Activated naive CD8-positive, alpha-beta T cell treated with anti-CD3 and anti-CD28 coated beads for 36 hours (primary cell): ENCODE measurements at regions not wholly inside any gene's neighbourhood (a gene's known extent, or its start where the extent isn't known, plus 50 kb on each side); places are given as distances from the start of the nearest gene placed in this dataset.

ENCODE experiments used
- DNase-seq: peaks from one replicate; pipeline ENCODE4 v3.0.0; 2021
- H3K27ac Mint-ChIP-seq: one replicate; pipeline ENCODE4 v1.8.0; 2022; ENCODE audit warnings: mild to moderate bottlenecking, moderate library complexity, mixed read lengths
- H3K27me3 Mint-ChIP-seq: one replicate; pipeline ENCODE4 v1.8.0; 2022; ENCODE audit warnings: mild to moderate bottlenecking, mixed read lengths
- H3K36me3 Mint-ChIP-seq: one replicate; pipeline ENCODE4 v1.8.0; 2021; ENCODE audit warnings: mild to moderate bottlenecking, mixed read lengths
- H3K4me1 Mint-ChIP-seq: one replicate; pipeline ENCODE4 v1.8.0; 2021; ENCODE audit warnings: mixed read lengths
- H3K4me3 Mint-ChIP-seq: one replicate; pipeline ENCODE4 v1.8.0; 2022; ENCODE audit warnings: mild to moderate bottlenecking, moderate library complexity, mixed read lengths
- H3K9me3 Mint-ChIP-seq: one replicate; pipeline ENCODE4 v1.8.0; 2022; ENCODE audit warnings: mixed read lengths

- Mint-ChIP-seq H3K4me3 (no peak overlapping the region), H3K27ac (no peak overlapping the region), H3K27me3 (no peaks in the 10 kb centered on the region), H3K4me1 (no peaks in the 10 kb centered on the region), H3K36me3 (no peaks in the 10 kb centered on the region), H3K9me3 (peaks cover 2% of the 10 kb centered on the region)
- DNase-seq: no peak
These were observed 335.4 kb upstream of the PFKP start for GRCh38 chr10:2731940-2732339.

GRCh38 chr10:2729197-2729596 is 338.2 kb upstream of the PFKP start:
- no peak for DNase-seq
- no peak overlapping the region for H3K27ac Mint-ChIP-seq
- no peak overlapping the region for H3K4me3 Mint-ChIP-seq
- no peaks in the 10 kb centered on the region for H3K27me3 Mint-ChIP-seq
- H3K4me1 Mint-ChIP-seq: no peaks in the 10 kb centered on the region
- H3K9me3 Mint-ChIP-seq: peaks cover 2% of the 10 kb centered on the region
- no peaks in the 10 kb centered on the region for H3K36me3 Mint-ChIP-seq

- no peak for DNase-seq
- Mint-ChIP-seq H3K4me1 (no peaks in the 10 kb centered on the region), H3K27ac (no peak overlapping the region), H3K36me3 (no peaks in the 10 kb centered on the region), H3K4me3 (no peak overlapping the region), H3K9me3 (peaks cover 2% of the 10 kb centered on the region), H3K27me3 (no peaks in the 10 kb centered on the region)
These were observed 339.3 kb upstream of the PFKP start for GRCh38 chr10:2728087-2728486.

- H3K27ac Mint-ChIP-seq: no peak overlapping the region
- H3K36me3 Mint-ChIP-seq: no peaks in the 10 kb centered on the region
- no peak for DNase-seq
- no peaks in the 10 kb centered on the region for H3K4me1 Mint-ChIP-seq
- no peaks in the 10 kb centered on the region for H3K9me3 Mint-ChIP-seq
- no peak overlapping the region for H3K4me3 Mint-ChIP-seq
- H3K27me3 Mint-ChIP-seq: no peaks in the 10 kb centered on the region
These were observed 350.8 kb upstream of the PFKP start for GRCh38 chr10:2716596-2716995.

DNA sequence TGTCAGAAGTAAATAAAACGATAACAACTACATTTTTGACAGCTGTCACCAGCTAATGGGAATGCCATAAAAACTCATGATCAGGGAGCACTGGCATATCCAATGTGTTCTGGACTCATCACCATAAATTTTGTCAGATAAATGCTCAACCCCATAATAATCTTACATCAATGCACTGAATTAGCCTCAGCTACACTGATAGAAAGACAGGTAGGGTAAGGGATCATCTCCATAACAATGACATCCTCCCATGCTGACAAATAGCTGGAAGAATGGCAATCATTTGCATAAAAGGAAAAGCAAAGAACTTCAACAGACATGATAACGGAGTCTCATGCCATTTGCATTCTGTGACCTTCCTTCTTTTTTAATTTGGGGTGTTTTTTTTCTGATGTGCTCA is 352.8 kb upstream of the PFKP start:
- peaks cover 5% of the 10 kb centered on the region for H3K27me3 Mint-ChIP-seq
- DNase-seq: no peak
- no peak overlapping the region for H3K4me3 Mint-ChIP-seq
- H3K4me1 Mint-ChIP-seq: no peaks in the 10 kb centered on the region
- H3K36me3 Mint-ChIP-seq: no peaks in the 10 kb centered on the region
- peaks cover 4% of the 10 kb centered on the region for H3K9me3 Mint-ChIP-seq
- H3K27ac Mint-ChIP-seq: no peak overlapping the region

- H3K36me3 Mint-ChIP-seq: no peaks in the 10 kb centered on the region
- no peaks in the 10 kb centered on the region for H3K4me1 Mint-ChIP-seq
- no peaks in the 10 kb centered on the region for H3K27me3 Mint-ChIP-seq
- peaks cover 2% of the 10 kb centered on the region for H3K9me3 Mint-ChIP-seq
- no peak overlapping the region for H3K27ac Mint-ChIP-seq
- H3K4me3 Mint-ChIP-seq: no peak overlapping the region
- no peak for DNase-seq
These were observed 363.4 kb upstream of the PFKP start for GRCh38 chr10:2703953-2704352.

GRCh38 chr10:2701802-2702201 is 365.5 kb upstream of the PFKP start:
- DNase-seq: no peak
- no peaks in the 10 kb centered on the region for H3K9me3 Mint-ChIP-seq
- peaks cover 3% of the 10 kb centered on the region for H3K27me3 Mint-ChIP-seq
- no peaks in the 10 kb centered on the region for H3K36me3 Mint-ChIP-seq
- no peaks in the 10 kb centered on the region for H3K4me1 Mint-ChIP-seq
- H3K27ac Mint-ChIP-seq: no peak overlapping the region
- H3K4me3 Mint-ChIP-seq: no peak overlapping the region

GRCh38 chr10:2700626-2701305 is 366.6 kb upstream of the PFKP start:
- no peak overlapping the region for H3K27ac Mint-ChIP-seq
- no peak for DNase-seq
- no peaks in the 10 kb centered on the region for H3K36me3 Mint-ChIP-seq
- peaks cover 3% of the 10 kb centered on the region for H3K27me3 Mint-ChIP-seq
- H3K4me1 Mint-ChIP-seq: no peaks in the 10 kb centered on the region
- no peak overlapping the region for H3K4me3 Mint-ChIP-seq
- H3K9me3 Mint-ChIP-seq: no peaks in the 10 kb centered on the region

- no peaks in the 10 kb centered on the region for H3K27me3 Mint-ChIP-seq
- DNase-seq: no peak
- no peaks in the 10 kb centered on the region for H3K4me1 Mint-ChIP-seq
- no peak overlapping the region for H3K27ac Mint-ChIP-seq
- H3K36me3 Mint-ChIP-seq: no peaks in the 10 kb centered on the region
- no peak overlapping the region for H3K4me3 Mint-ChIP-seq
- H3K9me3 Mint-ChIP-seq: no peaks in the 10 kb centered on the region
These were observed 378.4 kb upstream of the PFKP start for GRCh38 chr10:2688958-2689357.

GRCh38 chr10:2686691-2687090 is 380.7 kb upstream of the PFKP start:
- no peak overlapping the region for H3K27ac Mint-ChIP-seq
- peaks cover 5% of the 10 kb centered on the region for H3K27me3 Mint-ChIP-seq
- H3K4me1 Mint-ChIP-seq: no peaks in the 10 kb centered on the region

GRCh38 chr10:2682491-2682890 is 384.9 kb upstream of the PFKP start:
- no peak for DNase-seq
- no peaks in the 10 kb centered on the region for H3K9me3 Mint-ChIP-seq
- no peak overlapping the region for H3K27ac Mint-ChIP-seq
- H3K36me3 Mint-ChIP-seq: no peaks in the 10 kb centered on the region
- H3K4me3 Mint-ChIP-seq: no peak overlapping the region
- H3K4me1 Mint-ChIP-seq: no peaks in the 10 kb centered on the region
- H3K27me3 Mint-ChIP-seq: peaks cover 5% of the 10 kb centered on the region

More at GRCh38 chr10:2686691-2687090, 380.7 kb upstream of the PFKP start:
- Mint-ChIP-seq H3K4me3 (no peak overlapping the region), H3K36me3 (no peaks in the 10 kb centered on the region), H3K9me3 (no peaks in the 10 kb centered on the region)
- no peak for DNase-seq

GRCh38 chr10:2681891-2682290 is 385.5 kb upstream of the PFKP start:
- H3K4me1 Mint-ChIP-seq: no peaks in the 10 kb centered on the region
- H3K27me3 Mint-ChIP-seq: peaks cover 5% of the 10 kb centered on the region
- H3K27ac Mint-ChIP-seq: no peak overlapping the region
- H3K36me3 Mint-ChIP-seq: no peaks in the 10 kb centered on the region
- DNase-seq: no peak
- H3K9me3 Mint-ChIP-seq: no peaks in the 10 kb centered on the region
- no peak overlapping the region for H3K4me3 Mint-ChIP-seq

GRCh38 chr10:2680821-2681220 is 386.5 kb upstream of the PFKP start:
- Mint-ChIP-seq H3K4me3 (no peak overlapping the region), H3K9me3 (no peaks in the 10 kb centered on the region), H3K36me3 (no peaks in the 10 kb centered on the region), H3K27ac (no peak overlapping the region), H3K4me1 (no peaks in the 10 kb centered on the region), H3K27me3 (peaks cover 5% of the 10 kb centered on the region)
- DNase-seq: no peak

DNA sequence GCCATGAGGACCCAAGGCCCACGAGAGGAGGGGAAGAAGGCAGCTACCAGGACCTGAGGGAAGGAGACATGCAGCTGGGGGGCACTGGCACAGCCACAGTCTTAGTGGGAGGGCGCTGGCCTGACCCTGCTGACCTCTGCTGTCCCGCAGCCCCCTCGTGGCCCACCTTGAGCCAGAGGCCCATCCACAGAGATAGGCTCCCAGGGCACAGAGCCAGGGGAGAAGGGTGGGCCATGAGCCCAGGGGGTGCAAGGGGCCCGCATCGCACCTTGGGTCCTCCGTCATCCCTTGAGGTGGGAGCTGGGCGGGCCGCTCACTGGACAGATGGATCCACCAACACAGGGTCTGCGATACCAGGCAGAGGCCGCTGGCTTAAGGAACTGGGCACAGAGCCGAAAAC is 387.7 kb upstream of the PFKP start:
- Mint-ChIP-seq H3K27me3 (peaks cover 5% of the 10 kb centered on the region), H3K36me3 (no peaks in the 10 kb centered on the region), H3K4me3 (no peak overlapping the region), H3K27ac (no peak overlapping the region), H3K4me1 (no peaks in the 10 kb centered on the region), H3K9me3 (no peaks in the 10 kb centered on the region)
- no peak for DNase-seq

DNA sequence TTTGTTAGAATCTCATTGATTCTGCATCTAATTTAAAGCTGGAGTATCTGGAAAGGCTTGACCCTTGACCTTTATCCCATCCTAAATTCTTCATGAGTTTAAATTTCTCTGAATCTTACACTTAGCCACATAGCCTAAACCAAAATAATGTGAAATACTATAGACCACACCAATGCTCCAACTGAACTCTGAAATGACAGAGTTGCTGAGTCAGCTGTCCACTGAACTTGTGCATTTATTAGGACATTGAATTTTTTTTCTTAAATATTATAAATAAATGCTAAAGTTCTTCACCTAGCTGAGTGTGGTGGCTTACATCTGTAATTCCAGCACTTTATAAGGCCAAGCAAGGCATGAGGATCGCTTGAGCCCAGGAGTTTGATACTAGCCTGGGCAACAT is 390.9 kb upstream of the PFKP start:
- H3K36me3 Mint-ChIP-seq: no peaks in the 10 kb centered on the region
- H3K27ac Mint-ChIP-seq: no peak overlapping the region
- no peaks in the 10 kb centered on the region for H3K27me3 Mint-ChIP-seq
- no peaks in the 10 kb centered on the region for H3K9me3 Mint-ChIP-seq
- DNase-seq: no peak
- H3K4me1 Mint-ChIP-seq: no peaks in the 10 kb centered on the region
- H3K4me3 Mint-ChIP-seq: no peak overlapping the region

DNA sequence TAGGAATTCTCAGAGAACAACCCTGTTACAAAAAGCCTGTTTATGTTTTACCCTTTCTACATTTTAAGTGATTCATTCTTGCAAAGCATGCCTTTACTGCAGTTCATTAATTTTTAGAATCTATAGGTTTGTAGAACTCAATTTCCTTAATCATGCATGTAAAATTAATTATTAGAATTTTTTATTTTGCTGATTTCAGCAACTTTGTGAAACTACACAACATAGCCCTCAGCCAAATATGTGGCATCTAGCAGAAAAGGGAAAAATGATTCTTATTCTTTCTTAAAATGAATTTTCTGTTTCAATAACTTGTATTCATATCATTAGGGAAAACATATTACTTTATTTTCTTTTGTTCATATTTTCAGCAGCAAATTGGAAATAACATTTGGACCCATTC is 392.9 kb upstream of the PFKP start:
- no peak overlapping the region for H3K4me3 Mint-ChIP-seq
- H3K27ac Mint-ChIP-seq: no peak overlapping the region
- H3K4me1 Mint-ChIP-seq: no peaks in the 10 kb centered on the region
- H3K27me3 Mint-ChIP-seq: no peaks in the 10 kb centered on the region
- no peaks in the 10 kb centered on the region for H3K36me3 Mint-ChIP-seq
- H3K9me3 Mint-ChIP-seq: no peaks in the 10 kb centered on the region
- DNase-seq: no peak
